Activated CD4-positive, alpha-beta T cell treated with anti-CD3 and anti-CD28 coated beads for 36 hours (primary cell): ENCODE measurements at regions not wholly inside any gene's neighbourhood (a gene's known extent, or its start where the extent isn't known, plus 50 kb on each side); places are given as distances from the start of the nearest gene placed in this dataset.
A peak's percentile ranks its signal among the peaks of the same experiment; 100 is the strongest.

Source experiments
- ATAC-seq: fragments of 200-7000 bp; cut with Tn5 transposase; one replicate; pipeline ENCODE4 v1.10.0; 2021; ENCODE audit warnings: mild to moderate bottlenecking, moderate library complexity
- CTCF ChIA-PET: fragments of 350-600 bp; sonication (Branson Sonifier 250); formaldehyde crosslinking; loops from one replicate; lab custom pipeline; 2021; ENCODE audit warnings: antibody characterized with exemption; lab: Charles Lee
- POLR2A ChIA-PET: fragments of 350-600 bp; sonication (Branson Sonifier 250); formaldehyde crosslinking; loops from one replicate; lab custom pipeline; 2021; ENCODE audit warnings: antibody characterized with exemption, inconsistent platforms; lab: Charles Lee
- DNase-seq: peaks from one replicate; pipeline ENCODE4 v3.0.0-alpha.2; 2020
- H3K27ac Mint-ChIP-seq: one replicate; pipeline ENCODE4 v1.8.0; 2021; ENCODE audit warnings: mixed read lengths
- H3K27me3 Mint-ChIP-seq: one replicate; pipeline ENCODE4 v1.8.0; 2021; ENCODE audit warnings: mixed read lengths
- H3K36me3 Mint-ChIP-seq: one replicate; pipeline ENCODE4 v1.8.0; 2021; ENCODE audit warnings: low read depth, mixed read lengths
- H3K4me1 Mint-ChIP-seq: one replicate; pipeline ENCODE4 v1.8.0; 2021; ENCODE audit warnings: mixed read lengths
- H3K4me3 Mint-ChIP-seq: one replicate; pipeline ENCODE4 v1.8.0; 2021; ENCODE audit warnings: mild to moderate bottlenecking, moderate library complexity, mixed read lengths
- H3K9me3 Mint-ChIP-seq: one replicate; pipeline ENCODE4 v1.8.0; 2021; ENCODE audit warnings: low read depth, mixed read lengths
- intact Hi-C, 2 experiments: fragments of 100-400 bp; cut with DNase I in 1 of 2; cut with micrococcal nuclease in 1 of 2; formaldehyde crosslinking; loops; one replicate each; pipeline versions ENCODE4 v1.14.2 to v1.15.1; 2022 to 2024; cut with DNase I, micrococcal nuclease

DNA sequence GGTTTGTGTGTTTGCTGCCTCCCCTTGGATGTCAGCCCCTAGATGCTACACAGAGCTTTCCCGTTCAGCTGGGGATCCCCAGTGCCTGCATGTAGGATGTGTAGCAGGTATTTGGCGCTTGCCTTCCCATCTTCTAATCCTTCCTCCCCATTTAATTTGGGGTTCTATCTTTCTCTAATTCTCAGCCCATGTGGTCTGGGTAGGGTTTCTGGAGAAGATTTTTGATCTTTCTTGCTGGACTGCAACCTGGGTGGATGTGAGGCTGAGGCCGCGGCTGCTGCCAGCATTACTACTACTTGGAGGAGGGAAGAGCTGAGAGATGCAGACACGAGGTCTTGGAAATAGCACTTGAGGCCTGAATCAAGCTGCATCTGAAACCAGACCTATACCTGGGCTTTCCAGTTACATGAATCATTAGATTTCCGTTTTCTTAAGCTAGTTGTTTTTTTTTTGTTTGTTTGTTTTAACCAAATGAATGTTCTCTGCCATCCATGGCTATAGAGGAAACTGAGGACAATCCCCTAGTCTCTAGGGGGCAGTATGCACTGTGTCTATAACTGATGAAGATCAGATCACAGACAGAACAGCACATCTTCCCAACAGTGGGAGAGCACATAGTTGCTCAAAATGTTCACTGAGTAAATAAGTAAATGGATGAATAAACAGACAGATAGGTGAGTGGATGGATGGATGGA, 178.6 kb downstream of the FGF18 start:
- CTCF ChIA-PET, result interaction anchor here (2.0 kb wide), 1 partner anchor 8 kb away, joined by 6 read pairs; no protein-coding TSS in a partner anchor
- DNase-seq (no peak), ATAC-seq (no peak)
- H3K4me3 Mint-ChIP-seq, result no peak overlapping the region
- H3K9me3 Mint-ChIP-seq, result peaks cover 2% of the 10 kb centered on the region
- POLR2A ChIA-PET, result interaction anchor here (0.6 kb wide), 1 partner anchor 152 kb away, joined by 3 read pairs; no protein-coding TSS in a partner anchor
- intact Hi-C loops, result no loop called here
- peaks cover 21% of the 10 kb centered on the region for H3K4me1 Mint-ChIP-seq
- no peaks in the 10 kb centered on the region for H3K36me3 Mint-ChIP-seq
- H3K27me3 Mint-ChIP-seq, result peaks cover 19% of the 10 kb centered on the region
- H3K27ac Mint-ChIP-seq, result no peak overlapping the region

DNA sequence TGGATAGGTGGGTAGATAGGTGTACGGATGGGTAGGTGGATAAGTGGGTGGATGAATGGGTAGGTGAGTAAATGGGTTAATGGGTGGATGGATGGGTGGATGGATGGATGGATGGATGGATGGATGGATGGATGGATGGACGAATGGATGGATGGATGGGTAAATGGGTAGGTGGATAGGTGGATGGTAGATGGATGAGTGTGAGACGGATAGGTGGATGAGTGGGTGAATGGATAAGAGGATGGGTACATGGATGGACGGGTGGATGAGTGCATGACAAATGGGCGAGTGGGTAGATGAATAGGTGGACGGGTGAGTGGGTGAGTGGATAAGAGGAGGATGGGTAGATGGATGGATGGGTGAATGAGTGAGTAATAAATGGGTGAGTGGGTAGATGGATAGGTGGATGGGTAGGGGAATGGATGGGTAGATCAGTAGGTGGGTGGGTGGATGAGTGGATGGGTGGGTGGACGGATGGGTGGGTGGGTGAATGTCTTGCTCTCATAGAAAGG, 179.2 kb downstream of the FGF18 start:
- CTCF ChIA-PET, result no interaction called here
- Mint-ChIP-seq H3K9me3 (peaks cover 2% of the 10 kb centered on the region), H3K27ac (no peak overlapping the region), H3K4me3 (no peak overlapping the region), H3K27me3 (peaks cover 19% of the 10 kb centered on the region), H3K36me3 (no peaks in the 10 kb centered on the region), H3K4me1 (peaks cover 21% of the 10 kb centered on the region)
- intact Hi-C loops, result no loop called here
- ATAC-seq (no peak), DNase-seq (no peak)
- POLR2A ChIA-PET, result no interaction called here

DNA sequence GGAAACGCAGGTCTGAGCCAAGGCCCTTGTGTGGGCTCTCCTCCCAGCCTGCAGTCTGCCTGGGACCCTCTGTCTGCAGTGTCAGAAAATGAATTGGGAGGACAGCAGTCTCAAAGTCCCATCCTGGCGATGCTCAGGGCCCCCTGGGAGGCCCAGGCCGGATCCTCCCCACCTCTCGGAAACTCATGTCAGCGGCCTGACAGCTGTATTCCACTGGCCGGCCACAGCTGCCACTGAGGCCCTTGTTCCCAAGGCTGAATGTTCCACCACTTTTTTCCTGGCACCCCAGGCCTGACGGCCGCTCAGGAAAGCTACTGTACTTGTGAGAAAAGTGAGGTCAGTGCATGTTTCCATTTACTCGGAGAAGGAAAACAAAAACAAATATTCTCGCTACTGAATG, 180.0 kb downstream of the FGF18 start:
- ATAC-seq, result no peak
- Mint-ChIP-seq H3K4me1 (peaks cover 21% of the 10 kb centered on the region), H3K4me3 (no peak overlapping the region), H3K27me3 (peaks cover 23% of the 10 kb centered on the region), H3K36me3 (no peaks in the 10 kb centered on the region), H3K27ac (no peak overlapping the region), H3K9me3 (peaks cover 2% of the 10 kb centered on the region)
- POLR2A ChIA-PET, result no interaction called here
- CTCF ChIA-PET, result interaction anchor here (0.5 to 0.7 kb wide), 2 partner anchors 50 to 853 kb away, joined by 3 read pairs; no protein-coding TSS in a partner anchor
- no peak for DNase-seq
- intact Hi-C loops, result no loop called here

DNA sequence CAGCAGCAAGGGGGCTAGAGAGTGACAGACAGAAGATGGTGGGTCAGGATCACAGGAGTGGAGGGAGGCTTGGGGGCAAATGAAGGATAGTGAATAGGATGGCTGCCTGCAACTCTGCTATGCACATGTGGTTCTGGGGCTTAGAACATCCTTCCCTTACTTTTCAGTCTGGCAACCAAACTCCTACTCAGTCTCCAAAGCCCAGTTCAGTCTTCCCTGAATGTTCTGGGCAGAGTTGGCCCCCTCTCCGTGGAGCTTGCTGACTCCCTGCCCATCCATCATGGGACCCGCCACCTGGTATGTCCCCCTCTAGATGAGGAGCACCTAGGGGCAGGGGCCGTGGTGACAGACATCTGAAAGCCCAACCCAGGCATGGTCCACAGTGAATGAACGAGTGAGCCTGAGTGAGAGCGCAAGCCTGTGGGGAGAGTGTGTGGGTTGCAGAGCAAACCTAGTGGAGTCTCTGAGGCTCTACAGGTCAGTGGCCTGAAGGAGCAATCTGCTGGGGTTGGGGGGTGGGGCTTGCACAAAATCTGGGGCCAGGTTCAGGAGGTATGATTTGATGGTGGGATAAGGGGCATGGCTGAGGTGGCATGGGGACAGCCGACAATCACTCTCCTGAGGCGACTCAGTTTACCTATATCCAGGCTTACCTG, 180.6 kb downstream of the FGF18 start:
- ChIA-PET CTCF (interaction anchor here (0.5 to 1.0 kb wide), 2 partner anchors 303 to 854 kb away, joined by 3 read pairs; no protein-coding TSS in a partner anchor), POLR2A (no interaction called here)
- peaks cover 2% of the 10 kb centered on the region for H3K9me3 Mint-ChIP-seq
- DNase-seq (no peak), ATAC-seq (no peak)
- H3K36me3 Mint-ChIP-seq, result no peaks in the 10 kb centered on the region
- peaks cover 21% of the 10 kb centered on the region for H3K4me1 Mint-ChIP-seq
- H3K27ac Mint-ChIP-seq, result no peak overlapping the region
- intact Hi-C loops, result loop anchor here (2.0 to 10.0 kb wide), 2 partner anchors 115 to 307 kb away; no protein-coding TSS in a partner anchor
- no peak overlapping the region for H3K4me3 Mint-ChIP-seq
- H3K27me3 Mint-ChIP-seq, result peaks cover 27% of the 10 kb centered on the region

DNA sequence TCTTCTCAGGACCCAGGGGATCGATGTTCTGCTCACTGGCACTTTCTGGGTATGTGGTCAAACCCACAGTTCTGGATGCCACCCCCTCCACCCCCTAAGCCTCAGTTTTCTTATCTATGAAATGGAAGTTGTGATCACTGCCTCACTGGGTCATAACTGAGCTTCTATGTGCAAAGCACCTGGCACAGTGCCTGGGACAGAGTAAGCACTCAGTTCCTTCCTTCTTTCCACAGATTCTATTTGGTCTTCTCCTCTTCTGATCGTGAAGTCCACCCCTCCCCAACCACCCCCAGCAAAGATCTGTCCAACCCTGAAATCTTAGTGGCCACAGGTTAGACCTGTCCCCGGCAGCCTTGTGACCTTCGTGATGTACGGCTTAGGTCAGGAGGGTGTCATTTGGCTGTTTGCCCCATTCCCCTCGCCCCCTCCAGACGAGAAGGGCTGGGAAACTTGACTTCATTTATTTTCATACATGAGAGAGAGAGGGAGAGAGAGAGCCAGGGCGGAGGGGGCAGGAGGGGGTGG, 181.4 kb downstream of the FGF18 start:
- Mint-ChIP-seq H3K27ac (peak overlapping the region; percentile 37), H3K36me3 (no peaks in the 10 kb centered on the region), H3K27me3 (peaks cover 27% of the 10 kb centered on the region), H3K4me3 (peak overlapping the region; percentile 12), H3K4me1 (peaks cover 17% of the 10 kb centered on the region), H3K9me3 (peaks cover 2% of the 10 kb centered on the region)
- ATAC-seq (peak; percentile 13), DNase-seq (peak; percentile 32)
- CTCF ChIA-PET, result interaction anchor here (1.0 kb wide), 1 partner anchor 302 kb away, joined by 3 read pairs; no protein-coding TSS in a partner anchor
- intact Hi-C loops, result loop anchor here (1.0 to 10.0 kb wide), 3 partner anchors 116 to 306 kb away; no protein-coding TSS in a partner anchor
- POLR2A ChIA-PET, result no interaction called here

DNA sequence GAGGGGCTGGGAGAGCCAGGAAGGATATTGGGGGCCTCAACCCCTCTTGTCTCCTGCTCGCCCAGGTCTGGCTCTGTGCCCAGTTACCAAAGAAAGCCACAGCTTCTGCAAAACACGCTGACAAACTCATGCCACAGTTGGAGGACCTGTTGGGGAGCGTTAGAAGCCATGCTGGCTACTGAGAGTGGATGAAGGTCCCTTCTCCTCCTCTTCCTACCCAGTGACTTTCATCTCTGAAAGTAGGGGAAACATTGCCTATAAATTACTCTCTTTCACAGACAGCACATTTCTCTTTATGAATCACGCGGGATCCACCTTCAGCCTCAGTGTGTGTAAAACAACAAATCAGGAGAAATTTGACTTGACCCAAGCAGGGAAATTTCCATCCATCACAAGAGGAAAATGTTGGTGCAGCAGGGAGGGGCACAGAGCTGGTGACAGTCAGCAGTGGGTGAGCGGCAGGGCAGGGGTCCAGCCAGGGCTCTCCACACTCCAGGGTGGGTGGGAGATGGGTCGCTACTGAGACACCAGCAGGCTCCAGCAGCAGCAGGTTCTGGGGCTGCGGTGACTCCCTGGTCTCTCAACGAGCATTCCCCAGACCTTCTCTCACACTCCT, 181.9 kb downstream of the FGF18 start:
- Mint-ChIP-seq H3K27ac (no peak overlapping the region), H3K9me3 (peaks cover 6% of the 10 kb centered on the region), H3K27me3 (peaks cover 28% of the 10 kb centered on the region), H3K4me1 (peaks cover 17% of the 10 kb centered on the region), H3K4me3 (no peak overlapping the region), H3K36me3 (peaks cover 1% of the 10 kb centered on the region)
- CTCF ChIA-PET, result interaction anchor here (1.0 kb wide), 1 partner anchor 302 kb away, joined by 3 read pairs; no protein-coding TSS in a partner anchor
- ATAC-seq (peak; percentile 84), DNase-seq (peak; percentile 51)
- intact Hi-C loops, result loop anchor here (1.0 to 10.0 kb wide), 3 partner anchors 117 to 306 kb away; no protein-coding TSS in a partner anchor
- POLR2A ChIA-PET, result no interaction called here

DNA sequence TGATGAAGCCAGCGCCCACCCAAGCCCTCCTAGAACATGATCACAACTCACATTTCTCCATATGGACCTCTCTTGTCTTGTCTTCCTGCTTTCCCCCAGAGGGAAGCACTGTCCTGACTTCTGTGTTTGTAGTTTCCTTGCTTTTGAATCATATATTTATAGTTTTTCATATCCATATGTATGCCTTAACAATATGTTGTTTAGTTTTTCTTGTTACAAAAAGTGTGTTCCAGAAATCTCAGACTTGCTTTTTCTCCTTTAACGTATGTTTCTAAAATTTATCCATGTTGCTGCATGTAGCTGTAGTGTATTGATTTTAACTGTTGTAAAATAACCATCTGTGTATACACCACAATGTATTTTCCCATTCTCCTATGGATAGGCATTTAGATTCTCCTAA, 182.0 kb upstream of the SMIM23 start:
- no peak overlapping the region for H3K27ac Mint-ChIP-seq
- H3K4me3 Mint-ChIP-seq, result no peak overlapping the region
- intact Hi-C loops, result loop anchor here (10.0 kb wide), 1 partner anchor 119 kb away; no protein-coding TSS in a partner anchor
- no peak for DNase-seq
- ChIA-PET CTCF (no interaction called here), POLR2A (no interaction called here)
- no peak for ATAC-seq
- H3K27me3 Mint-ChIP-seq, result peaks cover 28% of the 10 kb centered on the region
- H3K36me3 Mint-ChIP-seq, result peaks cover 1% of the 10 kb centered on the region
- H3K4me1 Mint-ChIP-seq, result peaks cover 17% of the 10 kb centered on the region
- H3K9me3 Mint-ChIP-seq, result peaks cover 6% of the 10 kb centered on the region

DNA sequence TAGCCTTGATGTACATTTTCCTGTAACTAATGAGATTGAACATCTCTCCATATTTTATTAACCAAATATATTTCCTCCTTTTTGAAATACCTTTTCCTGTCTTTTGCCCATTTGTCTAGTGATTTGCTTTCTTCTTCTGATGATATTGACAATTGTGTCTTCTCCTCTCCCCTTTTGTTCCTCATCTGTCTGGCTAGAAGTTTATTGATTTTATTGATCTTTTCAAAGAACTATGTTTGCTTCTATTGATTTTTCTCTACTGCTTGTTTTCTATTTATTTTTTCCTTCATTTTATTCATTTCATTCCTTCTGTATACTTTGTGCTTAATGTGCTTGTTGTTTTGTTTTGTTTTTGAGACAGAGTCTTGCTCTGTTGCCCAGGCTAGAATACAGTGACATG, 181.4 kb upstream of the SMIM23 start:
- ATAC-seq (no peak), DNase-seq (no peak)
- intact Hi-C loops, result loop anchor here (10.0 kb wide), 1 partner anchor 119 kb away; no protein-coding TSS in a partner anchor
- Mint-ChIP-seq H3K4me1 (peaks cover 17% of the 10 kb centered on the region), H3K27me3 (peaks cover 34% of the 10 kb centered on the region), H3K9me3 (peaks cover 6% of the 10 kb centered on the region), H3K36me3 (peaks cover 1% of the 10 kb centered on the region), H3K27ac (no peak overlapping the region), H3K4me3 (no peak overlapping the region)
- ChIA-PET POLR2A (no interaction called here), CTCF (interaction anchor here (0.7 kb wide), 1 partner anchor 45 kb away, joined by 3 read pairs; no protein-coding TSS in a partner anchor)

DNA sequence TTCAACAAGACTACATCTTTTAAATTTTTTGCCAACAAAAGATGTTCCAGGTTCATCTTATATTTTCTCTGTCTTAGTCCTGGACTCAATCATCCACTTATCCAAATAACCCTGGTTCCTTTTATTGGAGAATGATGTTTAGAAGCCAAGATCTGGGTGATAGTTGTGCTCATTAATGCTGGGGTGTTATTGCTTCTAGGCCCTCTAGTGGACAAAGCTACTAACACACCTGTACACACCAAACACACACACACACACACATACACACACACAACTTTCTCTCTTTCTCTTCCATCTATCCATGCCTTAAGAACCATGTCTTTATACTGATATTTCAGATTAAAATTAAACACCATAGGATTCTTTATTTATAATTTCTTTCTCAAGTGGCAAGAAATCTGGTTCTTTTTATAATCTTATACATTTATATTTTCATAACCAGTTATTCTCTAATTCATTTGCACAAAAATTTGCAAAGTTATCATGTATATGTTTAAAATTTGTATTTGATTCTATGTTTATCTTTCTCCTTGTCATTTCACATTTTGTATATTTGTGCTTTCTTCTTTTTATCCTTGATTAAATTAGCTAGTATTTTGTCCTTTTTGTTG, 179.1 kb upstream of the SMIM23 start:
- ATAC-seq (no peak), DNase-seq (no peak)
- Mint-ChIP-seq H3K36me3 (peaks cover 1% of the 10 kb centered on the region), H3K27ac (no peak overlapping the region), H3K9me3 (peaks cover 6% of the 10 kb centered on the region), H3K27me3 (peaks cover 30% of the 10 kb centered on the region), H3K4me3 (no peak overlapping the region), H3K4me1 (peaks cover 2% of the 10 kb centered on the region)
- ChIA-PET POLR2A (no interaction called here), CTCF (interaction anchor here (0.6 to 2.3 kb wide), 13 partner anchors 9 to 300 kb away, joined by 3 to 8 read pairs (median 4); partner anchors contain the start of gene FGF18)
- intact Hi-C loops, result loop anchor here (2.0 to 10.0 kb wide), 2 partner anchors 122 to 188 kb away; partner anchors contain the start of gene FGF18 (in 1 of the 2)

DNA sequence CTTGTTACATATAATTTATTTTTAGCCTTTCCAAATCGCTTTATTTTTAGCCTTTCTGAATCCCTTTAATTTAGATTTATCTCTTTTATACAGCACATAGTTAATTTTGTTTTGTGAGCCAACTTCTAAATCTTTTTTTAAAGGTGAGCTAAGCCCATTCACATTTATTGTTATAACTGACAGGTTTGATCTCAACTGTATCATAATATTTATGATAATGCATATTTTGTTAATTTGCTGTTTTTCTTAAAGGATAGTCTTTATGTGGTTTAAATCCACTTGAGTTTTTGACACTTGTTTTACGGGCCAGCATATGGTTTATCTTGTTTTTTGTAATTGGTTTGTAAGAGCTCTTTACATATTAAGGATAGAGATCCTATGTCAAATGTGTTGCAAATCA, 177.8 kb upstream of the SMIM23 start:
- peaks cover 31% of the 10 kb centered on the region for H3K27me3 Mint-ChIP-seq
- intact Hi-C loops, result loop anchor here (2.0 to 10.0 kb wide), 2 partner anchors 123 to 189 kb away; partner anchors contain the start of gene FGF18 (in 1 of the 2)
- no peaks in the 10 kb centered on the region for H3K4me1 Mint-ChIP-seq
- DNase-seq, result no peak
- peaks cover 6% of the 10 kb centered on the region for H3K9me3 Mint-ChIP-seq
- CTCF ChIA-PET, result interaction anchor here (0.6 to 0.9 kb wide), 2 partner anchors 18 to 224 kb away, joined by 3 to 4 read pairs; no protein-coding TSS in a partner anchor
- POLR2A ChIA-PET, result no interaction called here
- ATAC-seq, result no peak
- no peak overlapping the region for H3K27ac Mint-ChIP-seq
- H3K36me3 Mint-ChIP-seq, result peaks cover 1% of the 10 kb centered on the region
- H3K4me3 Mint-ChIP-seq, result no peak overlapping the region
